KMS-11 (cell line): ENCODE measurements at regions not wholly inside any gene's neighbourhood (a gene's known extent, or its start where the extent isn't known, plus 50 kb on each side); places are given as distances from the start of the nearest gene placed in this dataset.

ENCODE experiments used
- H2AFZ ChIP-seq: fragments of 200-600 bp; sonication (generic); 2 replicates; pipeline ENCODE4 v1.6.1; 2016; ENCODE audit warnings: antibody characterized with exemption, mixed run types, low read depth
- H3K27ac ChIP-seq: fragments of 200-600 bp; sonication (generic); 2 replicates; pipeline ENCODE4 v1.6.1; 2016; ENCODE audit warnings: mild to moderate bottlenecking, mixed run types
- H3K27me3 ChIP-seq: fragments of 200-600 bp; sonication (generic); 2 replicates; pipeline ENCODE4 v1.6.1; 2017; ENCODE audit warnings: mild to moderate bottlenecking, low read depth, mixed run types, moderate library complexity; ENCODE audit not compliant: insufficient read depth
- H3K36me3 ChIP-seq: fragments of 200-600 bp; sonication (generic); 2 replicates; pipeline ENCODE4 v1.6.1; 2017; ENCODE audit warnings: mild to moderate bottlenecking, mixed run types; ENCODE audit not compliant: insufficient read depth
- H3K4me1 ChIP-seq: fragments of 200-600 bp; sonication (generic); 2 replicates; pipeline ENCODE4 v1.6.1; 2016; ENCODE audit warnings: mild to moderate bottlenecking, low read depth, mixed run types; ENCODE audit not compliant: poor library complexity, severe bottlenecking
- H3K4me2 ChIP-seq: fragments of 200-600 bp; sonication (generic); 2 replicates; pipeline ENCODE4 v1.7.0; 2016; ENCODE audit warnings: mild to moderate bottlenecking, mixed run types
- H3K4me3 ChIP-seq: fragments of 200-600 bp; sonication (generic); IDR thresholded peaks from 2 replicates; pipeline ENCODE4 v1.6.1; 2017; ENCODE audit warnings: low read depth, low read length, mixed read lengths; ENCODE audit not compliant: insufficient read depth
- H3K79me2 ChIP-seq: fragments of 200-600 bp; sonication (generic); 2 replicates; pipeline ENCODE4 v1.6.1; 2016; ENCODE audit warnings: low read depth, mixed run types; ENCODE audit not compliant: insufficient read depth
- H3K9ac ChIP-seq: fragments of 200-600 bp; sonication (generic); 2 replicates; pipeline ENCODE4 v1.6.1; 2016; ENCODE audit warnings: mild to moderate bottlenecking, mixed run types
- H4K20me1 ChIP-seq: fragments of 200-600 bp; sonication (generic); 2 replicates; pipeline ENCODE4 v1.6.1; 2016; ENCODE audit warnings: mild to moderate bottlenecking, mixed run types; ENCODE audit not compliant: insufficient read depth
- TF ChIP-seq, protein P1 (sequence below): fragments of 200-600 bp; sonication (generic); conservative IDR thresholded peaks from 2 replicates; pipeline ENCODE4 v1.6.1; 2017; ENCODE audit warnings: low read depth, mild to moderate bottlenecking, antibody characterized with exemption, low read length, moderate library complexity, mixed read lengths

DNA sequence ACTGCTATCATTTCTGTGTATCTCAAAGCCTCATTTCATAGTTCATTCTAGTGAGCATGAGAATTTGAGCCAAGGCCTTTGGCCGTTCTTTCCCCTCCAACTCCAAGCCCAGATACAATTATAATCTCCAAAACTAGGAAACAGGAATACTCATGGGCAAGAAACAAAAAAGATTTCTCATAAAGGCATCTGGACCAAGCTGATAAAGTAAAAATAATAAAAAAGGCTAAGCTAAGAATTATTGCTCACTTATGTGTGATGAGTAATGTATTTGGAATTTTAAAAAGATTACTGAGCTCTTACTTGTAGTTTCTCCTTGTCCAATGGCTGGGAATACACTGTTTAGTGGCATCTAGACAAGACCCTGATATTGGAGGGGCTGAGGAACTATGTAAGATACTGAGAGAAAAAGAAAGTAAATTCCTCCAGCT is 196.4 kb upstream of the POM121L12 start:
- no peak overlapping the region for H3K4me3 ChIP-seq
- H3K4me1 ChIP-seq, result peaks cover 13% of the 10 kb centered on the region
- H3K36me3 ChIP-seq, result no peaks in the 10 kb centered on the region
- no peak overlapping the region for H3K27ac ChIP-seq
- H3K4me2 ChIP-seq, result peak overlapping the region; percentile 43; the same call in 1 of the 2 replicates
- H3K9ac ChIP-seq, result no peak overlapping the region
- peak overlapping the region; percentile 19; the same call in 1 of the 2 replicates for H2AFZ ChIP-seq
- TF ChIP-seq, protein P1, sequence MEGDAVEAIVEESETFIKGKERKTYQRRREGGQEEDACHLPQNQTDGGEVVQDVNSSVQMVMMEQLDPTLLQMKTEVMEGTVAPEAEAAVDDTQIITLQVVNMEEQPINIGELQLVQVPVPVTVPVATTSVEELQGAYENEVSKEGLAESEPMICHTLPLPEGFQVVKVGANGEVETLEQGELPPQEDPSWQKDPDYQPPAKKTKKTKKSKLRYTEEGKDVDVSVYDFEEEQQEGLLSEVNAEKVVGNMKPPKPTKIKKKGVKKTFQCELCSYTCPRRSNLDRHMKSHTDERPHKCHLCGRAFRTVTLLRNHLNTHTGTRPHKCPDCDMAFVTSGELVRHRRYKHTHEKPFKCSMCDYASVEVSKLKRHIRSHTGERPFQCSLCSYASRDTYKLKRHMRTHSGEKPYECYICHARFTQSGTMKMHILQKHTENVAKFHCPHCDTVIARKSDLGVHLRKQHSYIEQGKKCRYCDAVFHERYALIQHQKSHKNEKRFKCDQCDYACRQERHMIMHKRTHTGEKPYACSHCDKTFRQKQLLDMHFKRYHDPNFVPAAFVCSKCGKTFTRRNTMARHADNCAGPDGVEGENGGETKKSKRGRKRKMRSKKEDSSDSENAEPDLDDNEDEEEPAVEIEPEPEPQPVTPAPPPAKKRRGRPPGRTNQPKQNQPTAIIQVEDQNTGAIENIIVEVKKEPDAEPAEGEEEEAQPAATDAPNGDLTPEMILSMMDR, result no peak
- H4K20me1 ChIP-seq, result no peaks in the 10 kb centered on the region
- no peaks in the 10 kb centered on the region for H3K27me3 ChIP-seq
- H3K79me2 ChIP-seq, result no peaks in the 10 kb centered on the region

DNA sequence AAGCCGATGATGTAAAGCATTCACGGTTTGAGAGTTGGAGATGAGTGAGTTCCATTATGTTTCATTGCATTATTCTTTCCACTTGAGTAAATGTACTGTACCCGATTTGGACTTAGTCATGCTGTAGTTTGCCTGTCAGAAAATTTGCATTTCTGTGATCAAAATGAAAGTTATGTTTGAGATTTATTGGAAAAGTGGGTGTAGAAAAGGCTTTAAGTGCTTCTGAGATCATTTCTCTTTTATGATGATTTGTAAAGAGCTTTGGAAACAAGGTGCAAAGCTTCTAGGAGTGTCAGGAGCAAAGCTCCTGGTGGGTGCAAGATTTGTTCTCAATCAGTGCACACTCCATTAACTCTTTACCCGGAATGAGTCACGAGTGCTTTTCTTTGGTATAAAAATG is 204.1 kb upstream of the POM121L12 start:
- H3K4me3 ChIP-seq, result no peak overlapping the region
- H3K27ac ChIP-seq, result no peak overlapping the region
- H3K9ac ChIP-seq, result no peak overlapping the region
- no peaks in the 10 kb centered on the region for H4K20me1 ChIP-seq
- TF ChIP-seq, protein P1, result no peak
- no peaks in the 10 kb centered on the region for H3K79me2 ChIP-seq
- H3K4me2 ChIP-seq, result no peak overlapping the region
- no peaks in the 10 kb centered on the region for H3K36me3 ChIP-seq
- no peaks in the 10 kb centered on the region for H3K27me3 ChIP-seq
- H3K4me1 ChIP-seq, result peaks cover under 1% of the 10 kb centered on the region
- no peak overlapping the region for H2AFZ ChIP-seq

DNA sequence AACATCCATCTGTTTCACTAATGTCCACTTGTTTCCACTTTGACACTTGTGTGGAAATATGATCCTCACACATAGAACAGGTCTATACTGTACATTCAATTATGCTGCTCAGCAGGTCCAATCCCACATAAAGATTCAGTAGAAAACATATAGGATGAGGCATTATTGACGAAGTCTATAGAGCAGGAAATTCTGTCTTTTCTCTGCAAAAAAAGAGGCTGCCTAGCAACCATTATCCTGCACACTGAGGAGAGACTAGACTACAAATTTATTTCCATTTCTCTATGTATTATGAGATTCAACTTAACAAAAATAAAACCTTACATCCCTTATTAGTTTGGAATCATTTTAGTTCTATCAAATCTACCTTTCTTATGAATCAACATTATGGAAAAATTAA is 204.6 kb upstream of the POM121L12 start:
- no peak overlapping the region for H3K9ac ChIP-seq
- H3K27me3 ChIP-seq, result no peaks in the 10 kb centered on the region
- no peaks in the 10 kb centered on the region for H4K20me1 ChIP-seq
- H3K4me1 ChIP-seq, result peaks cover 6% of the 10 kb centered on the region
- no peak overlapping the region for H3K4me3 ChIP-seq
- no peaks in the 10 kb centered on the region for H3K79me2 ChIP-seq
- no peaks in the 10 kb centered on the region for H3K36me3 ChIP-seq
- no peak overlapping the region for H2AFZ ChIP-seq
- TF ChIP-seq, protein P1, result no peak
- no peak overlapping the region for H3K4me2 ChIP-seq
- H3K27ac ChIP-seq, result no peak overlapping the region

DNA sequence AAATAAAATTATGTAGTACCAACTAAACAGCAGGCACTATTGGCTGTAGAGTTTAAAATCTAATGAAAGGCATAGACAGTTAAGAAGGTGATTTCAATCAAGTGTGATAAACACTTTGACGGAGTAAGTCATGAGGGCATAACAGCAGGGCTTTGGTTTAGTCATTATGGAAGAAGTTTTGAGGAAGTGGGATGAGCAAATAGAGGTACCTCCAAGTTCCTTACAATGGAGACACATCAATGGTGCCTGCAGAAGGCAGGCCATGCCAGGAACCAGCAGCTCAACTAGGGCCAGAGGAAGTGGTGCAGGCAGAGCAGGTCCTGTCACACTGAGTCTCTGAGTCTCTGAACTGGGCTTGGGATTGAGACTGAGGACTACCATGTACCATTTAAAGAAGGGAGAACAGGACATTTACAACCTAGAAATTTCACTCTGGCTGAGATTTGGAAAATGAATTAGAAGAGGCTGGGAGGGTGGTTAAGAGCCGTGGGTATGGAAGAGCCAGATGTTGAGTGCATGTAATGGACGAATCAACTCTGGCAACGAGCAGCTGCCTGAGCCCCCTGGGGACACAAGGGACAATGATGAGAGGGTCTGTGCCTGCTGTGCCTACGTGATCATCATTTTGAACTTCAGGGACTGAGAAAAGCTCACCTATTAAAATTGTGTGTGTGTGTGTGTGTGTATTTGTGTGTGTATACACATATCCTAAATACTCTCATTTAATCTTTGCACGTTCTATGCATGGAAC is 208.7 kb upstream of the POM121L12 start:
- Histone ChIP-seq H3K9ac (no peak overlapping the region), H3K36me3 (no peaks in the 10 kb centered on the region), H4K20me1 (no peaks in the 10 kb centered on the region), H3K4me3 (no peak overlapping the region), H3K27ac (no peak overlapping the region), H3K79me2 (no peaks in the 10 kb centered on the region), H2AFZ (no peak overlapping the region), H3K27me3 (no peaks in the 10 kb centered on the region), H3K4me2 (no peak overlapping the region), H3K4me1 (peaks cover 15% of the 10 kb centered on the region)
- TF ChIP-seq, protein P1, result no peak
